DMS79 treated with DMSO at 0.1 percent for 48 hours (cell line): ENCODE measurements at regions not wholly inside any gene's neighbourhood (a gene's known extent, or its start where the extent isn't known, plus 50 kb on each side); places are given as distances from the start of the nearest gene placed in this dataset.

Experiments used
- DNase-seq: peaks from one replicate; lab custom pipeline; 2025; lab: John Stamatoyannopoulos, UW

GRCh38 chr18:77572537-77572936, 322.9 kb downstream of the GALR1 start:
- DNase-seq = no peak

GRCh38 chr18:77573571-77573970, 323.9 kb downstream of the GALR1 start:
- no peak for DNase-seq

GRCh38 chr18:77590943-77591515, 341.4 kb downstream of the GALR1 start:
- no peak for DNase-seq

GRCh38 chr18:77597726-77598125, 348.1 kb downstream of the GALR1 start:
- DNase-seq = no peak

GRCh38 chr18:77600674-77601073, 351.0 kb downstream of the GALR1 start:
- DNase-seq = no peak

- no peak for DNase-seq
These were observed 351.9 kb downstream of the GALR1 start for GRCh38 chr18:77601567-77601966.

- DNase-seq = no peak
These were observed 357.4 kb downstream of the GALR1 start for GRCh38 chr18:77607087-77607486.

GRCh38 chr18:77608807-77609206, 359.2 kb downstream of the GALR1 start:
- no peak for DNase-seq

- no peak for DNase-seq
These were observed 368.0 kb downstream of the GALR1 start for GRCh38 chr18:77617694-77618093.

GRCh38 chr18:77619525-77619924, 369.9 kb downstream of the GALR1 start:
- DNase-seq = no peak

GRCh38 chr18:77622009-77622692, 372.5 kb downstream of the GALR1 start:
- DNase-seq = no peak

GRCh38 chr18:77632758-77633157, 383.1 kb downstream of the GALR1 start:
- DNase-seq = no peak

GRCh38 chr18:77634494-77634893, 384.8 kb downstream of the GALR1 start:
- DNase-seq = no peak

GRCh38 chr18:77635451-77635850, 385.8 kb downstream of the GALR1 start:
- no peak for DNase-seq

- DNase-seq = no peak
These were observed 386.2 kb downstream of the GALR1 start for GRCh38 chr18:77635858-77636257.

- DNase-seq = no peak
These were observed 395.7 kb downstream of the GALR1 start for GRCh38 chr18:77645170-77645872.

GRCh38 chr18:77647472-77647871, 397.8 kb downstream of the GALR1 start:
- no peak for DNase-seq

- DNase-seq = no peak
These were observed 398.8 kb downstream of the GALR1 start for GRCh38 chr18:77648411-77648810.

- peak; percentile 45 for DNase-seq
These were observed 401.2 kb downstream of the GALR1 start for GRCh38 chr18:77650799-77651385.

GRCh38 chr18:77651441-77651840, 401.8 kb downstream of the GALR1 start:
- DNase-seq = no peak

GRCh38 chr18:77653792-77654191, 404.1 kb downstream of the GALR1 start:
- no peak for DNase-seq

GRCh38 chr18:77654302-77654701, 404.7 kb downstream of the GALR1 start:
- DNase-seq = no peak
